WTC11 (cell line): ENCODE measurements at regions not wholly inside any gene's neighbourhood (a gene's known extent, or its start where the extent isn't known, plus 50 kb on each side); places are given as distances from the start of the nearest gene placed in this dataset.
A peak's percentile ranks its signal among the peaks of the same experiment; 100 is the strongest.

Experiments used
- ATAC-seq: fragments of 200-7000 bp; cut with Tn5 transposase; 2 replicates; pipeline ENCODE4 v1.10.0; 2021; ENCODE audit warnings: mild to moderate bottlenecking, moderate library complexity
- CTCF ChIA-PET: fragments of 300-600 bp; sonication (Branson Sonifier 250); formaldehyde crosslinking; loops from one replicate; lab custom pipeline; 2021; ENCODE audit warnings: antibody characterized with exemption; lab: Charles Lee
- POLR2A ChIA-PET: fragments of 350-600 bp; sonication (Branson Sonifier 250); formaldehyde crosslinking; loops from one replicate; lab custom pipeline; 2021; ENCODE audit warnings: antibody characterized with exemption; lab: Charles Lee
- DNase-seq: peaks from one replicate; pipeline ENCODE4 v3.0.0; 2021; ENCODE audit warnings: low spot score
- H3K27ac Mint-ChIP-seq: 2 replicates; pipeline ENCODE4 v1.8.0; 2021; ENCODE audit warnings: mixed read lengths
- H3K27me3 Mint-ChIP-seq: 2 replicates; pipeline ENCODE4 v1.8.0; 2021; ENCODE audit warnings: low read depth, mild to moderate bottlenecking, moderate library complexity, mixed read lengths
- H3K36me3 Mint-ChIP-seq: 2 replicates; pipeline ENCODE4 v1.8.0; 2021; ENCODE audit warnings: mixed read lengths
- H3K4me1 Mint-ChIP-seq: 2 replicates; pipeline ENCODE4 v1.8.0; 2022; ENCODE audit warnings: mixed read lengths
- H3K4me3 Mint-ChIP-seq: 2 replicates; pipeline ENCODE4 v1.8.0; 2021; ENCODE audit warnings: mild to moderate bottlenecking, moderate library complexity, mixed read lengths
- H3K9me3 Mint-ChIP-seq: 2 replicates; pipeline ENCODE4 v1.8.0; 2021; ENCODE audit warnings: mixed read lengths
- ARID4B ChIP-seq: sonication (generic); formaldehyde crosslinking; IDR thresholded peaks from 2 replicates; pipeline ENCODE4 v1.8.0; 2023; ENCODE audit warnings: missing genetic modification reagents, mild to moderate bottlenecking, borderline replicate concordance
- ATF1 ChIP-seq: sonication (generic); formaldehyde crosslinking; IDR thresholded peaks from 2 replicates; pipeline ENCODE4 v1.8.1; 2023; ENCODE audit warnings: mild to moderate bottlenecking, moderate library complexity, missing genetic modification reagents
- CDX4 ChIP-seq: fragments of 250-450 bp; sonication (Bioruptor Pico); IDR thresholded peaks from 2 replicates; pipeline ENCODE4 v1.9.0; 2021; ENCODE audit warnings: moderate library complexity, mild to moderate bottlenecking, inconsistent platforms, borderline replicate concordance
- CREM ChIP-seq: sonication (generic); formaldehyde crosslinking; IDR thresholded peaks from 2 replicates; pipeline ENCODE4 v1.8.1; 2022; ENCODE audit warnings: mild to moderate bottlenecking, missing genetic modification reagents, moderate library complexity
- CTCF ChIP-seq: fragments of 200-600 bp; IDR thresholded peaks from 2 replicates; pipeline ENCODE4 v1.8.0; 2022; ENCODE audit warnings: antibody characterized with exemption
- ESRRA ChIP-seq: sonication (generic); formaldehyde crosslinking; IDR thresholded peaks from 2 replicates; pipeline ENCODE4 v1.8.1; 2022; ENCODE audit warnings: mild to moderate bottlenecking, missing genetic modification reagents, borderline replicate concordance
- ETV6 ChIP-seq: sonication (generic); formaldehyde crosslinking; IDR thresholded peaks from 2 replicates; pipeline ENCODE4 v1.8.1; 2022; ENCODE audit warnings: mild to moderate bottlenecking, missing genetic modification reagents
- FOXJ3 ChIP-seq: sonication (generic); formaldehyde crosslinking; IDR thresholded peaks from 2 replicates; pipeline ENCODE4 v1.9.0; 2021; ENCODE audit warnings: missing genetic modification reagents, mild to moderate bottlenecking, borderline replicate concordance
- GTF2I ChIP-seq: fragments of 250-450 bp; sonication (Bioruptor Pico); conservative IDR thresholded peaks from 2 replicates; pipeline ENCODE4 v1.4.0; 2021; ENCODE audit warnings: mild to moderate bottlenecking
- HMGXB4 ChIP-seq: sonication (generic); formaldehyde crosslinking; IDR thresholded peaks from 2 replicates; pipeline ENCODE4 v1.8.1; 2023; ENCODE audit warnings: mild to moderate bottlenecking, moderate library complexity, missing genetic modification reagents
- MAX ChIP-seq: sonication (generic); formaldehyde crosslinking; IDR thresholded peaks from 2 replicates; pipeline ENCODE4 v1.8.0; 2022; ENCODE audit warnings: mild to moderate bottlenecking, missing genetic modification reagents
- RELA ChIP-seq: sonication (generic); formaldehyde crosslinking; IDR thresholded peaks from 2 replicates; pipeline ENCODE4 v1.8.1; 2022; ENCODE audit warnings: missing genetic modification reagents, mild to moderate bottlenecking, borderline replicate concordance
- SP1 ChIP-seq: sonication (generic); formaldehyde crosslinking; conservative IDR thresholded peaks from 2 replicates; pipeline ENCODE4 v1.8.1; 2022; ENCODE audit warnings: missing genetic modification reagents
- TEAD1 ChIP-seq: sonication (generic); formaldehyde crosslinking; IDR thresholded peaks from 2 replicates; pipeline ENCODE4 v1.8.0; 2022; ENCODE audit warnings: mild to moderate bottlenecking, missing genetic modification reagents
- TEAD4 ChIP-seq: sonication (generic); formaldehyde crosslinking; IDR thresholded peaks from 2 replicates; pipeline ENCODE4 v1.8.0; 2022; ENCODE audit warnings: mild to moderate bottlenecking, missing genetic modification reagents
- TP53 ChIP-seq: sonication (generic); formaldehyde crosslinking; IDR thresholded peaks from 2 replicates; pipeline ENCODE4 v1.8.1; 2023; ENCODE audit warnings: mild to moderate bottlenecking, missing genetic modification reagents
- ZNF423 ChIP-seq: fragments of 250-450 bp; sonication (Bioruptor Pico); IDR thresholded peaks from 2 replicates; pipeline ENCODE4 v2.1.2; 2022; ENCODE audit warnings: mild to moderate bottlenecking, moderate library complexity

GRCh38 chr2:16507655-16508489 is 157.8 kb downstream of the CYRIA start:
- no peaks in the 10 kb centered on the region for H3K36me3 Mint-ChIP-seq
- peak overlapping the region; percentile 73 for H3K4me3 Mint-ChIP-seq
- no peak overlapping the region for H3K27ac Mint-ChIP-seq
- TF ChIP-seq RELA (CRISPR knock-in tag) (0 out of 2 replicates have a peak, but pooled peaks have one; percentile 23), ETV6 (CRISPR knock-in tag) (no peak), TP53 (0 out of 2 replicates have a peak, but pooled peaks have one; percentile 24), ARID4B (CRISPR knock-in tag) (0 out of 2 replicates have a peak, but pooled peaks have one; percentile 61), CTCF (peak; percentile 48; the same call in 1 of the 2 replicates), TEAD1 (0 out of 2 replicates have a peak, but pooled peaks have one; percentile 43), CREM (0 out of 2 replicates have a peak, but pooled peaks have one; percentile 10), MAX (CRISPR knock-in tag) (peak; percentile 51; the same call in 1 of the 2 replicates), CDX4 (CRISPR knock-in tag) (no peak), ESRRA (CRISPR knock-in tag) (0 out of 2 replicates have a peak, but pooled peaks have one; percentile 17), GTF2I (peak; percentile 79; the same call in 1 of the 2 replicates), TEAD4 (CRISPR knock-in tag) (no peak), ATF1 (CRISPR knock-in tag) (0 out of 2 replicates have a peak, but pooled peaks have one; percentile 26), FOXJ3 (CRISPR knock-in tag) (no peak), ZNF423 (CRISPR knock-in tag) (peak; percentile 57), SP1 (CRISPR knock-in tag) (peak; percentile 84), HMGXB4 (CRISPR knock-in tag) (peak; percentile 92; the same call in 1 of the 2 replicates)
- H3K27me3 Mint-ChIP-seq = peaks cover 19% of the 10 kb centered on the region
- ChIA-PET POLR2A (interaction anchor here (0.6 kb wide), 1 partner anchor 572 kb away, joined by 3 read pairs; no protein-coding TSS in a partner anchor), CTCF (interaction anchor here (0.6 to 3.3 kb wide), 21 partner anchors 12 to 870 kb away, joined by 3 to 27 read pairs (median 4); partner anchors contain the start of gene MYCN)
- ATAC-seq (peak; percentile 85), DNase-seq (peak; percentile 73)
- peaks cover 10% of the 10 kb centered on the region for H3K4me1 Mint-ChIP-seq
- no peaks in the 10 kb centered on the region for H3K9me3 Mint-ChIP-seq
